Spleen (tissue), 11 donors: ENCODE measurements at regions not wholly inside any gene's neighbourhood (a gene's known extent, or its start where the extent isn't known, plus 50 kb on each side); places are given as distances from the start of the nearest gene placed in this dataset.

ENCODE experiments used
- DNase-seq: peaks from one replicate; pipeline ENCODE4 v3.0.0-alpha.2; 2020
- H3K27ac ChIP-seq, 8 donors: fragments of 200-600 bp; sonication (generic) in 7 of 8; 1 replicate in 4 of 8; 2 replicates in 4 of 8; pipeline versions ENCODE4 v1.5.0 to v1.8.0; 2016 to 2021; ENCODE audit warnings: inconsistent platforms in 4 of 8, mild to moderate bottlenecking in 4 of 8, moderate library complexity in 1 of 8
- H3K27me3 ChIP-seq, 7 donors: fragments of 200-600 bp; sonication (generic) in 6 of 7; replicated peaks in 1 of 7; 1 replicate in 4 of 7; 2 replicates in 3 of 7; pipeline versions ENCODE4 v1.5.0 to v1.8.0; 2016 to 2021; ENCODE audit warnings: inconsistent platforms in 3 of 7, mild to moderate bottlenecking in 1 of 7
- H3K36me3 ChIP-seq, 6 donors: fragments of 200-600 bp; sonication (generic) in 5 of 6; 1 replicate in 4 of 6; 2 replicates in 2 of 6; pipeline versions ENCODE4 v1.5.0 to v1.8.0; 2016 to 2021; ENCODE audit warnings: inconsistent platforms in 2 of 6
- H3K4me1 ChIP-seq, 6 donors: fragments of 200-600 bp; sonication (generic) in 5 of 6; 1 replicate in 3 of 6; 2 replicates in 3 of 6; pipeline versions ENCODE4 v1.5.0 to v1.8.0; 2016 to 2021; ENCODE audit warnings: inconsistent platforms in 3 of 6
- H3K4me3 ChIP-seq, 8 donors: fragments of 200-600 bp; sonication (generic) in 7 of 8; 1 replicate in 4 of 8; 2 replicates in 4 of 8; pipeline versions ENCODE4 v1.5.0 to v1.8.0; 2016 to 2021; ENCODE audit warnings: inconsistent platforms in 4 of 8, mild to moderate bottlenecking in 4 of 8, moderate library complexity in 2 of 8
- H3K9me3 ChIP-seq, 8 donors: fragments of 200-600 bp; sonication (generic) in 7 of 8; 1 replicate in 4 of 8; 2 replicates in 4 of 8; pipeline versions ENCODE4 v1.5.0 to v1.8.0; 2016 to 2021; ENCODE audit warnings: inconsistent platforms in 4 of 8
- CTCF ChIP-seq, 11 experiments: fragments of 200-600 bp in 7 of 11; fragments of 450-650 bp in 4 of 11; sonication (generic) in 4 of 11; IDR thresholded peaks in 8 of 11; conservative IDR thresholded peaks in 3 of 11; 1 replicate in 7 of 11; 2 replicates in 4 of 11; pipeline versions ENCODE4 v1.4.0 to v1.8.0; 2016 to 2021; ENCODE audit warnings: antibody characterized with exemption in 11 of 11, inconsistent platforms in 4 of 11, mild to moderate bottlenecking in 1 of 11
- POLR2A ChIP-seq, 3 donors: fragments of 450-650 bp; IDR thresholded peaks; one replicate each; pipeline ENCODE4 v1.5.1; 2017; ENCODE audit warnings: antibody characterized with exemption in 3 of 3, mild to moderate bottlenecking in 1 of 3
- POLR2AphosphoS5 ChIP-seq, 3 donors: sonication (generic); formaldehyde crosslinking; IDR thresholded peaks; one replicate each; pipeline ENCODE4 v1.5.1; 2017; ENCODE audit warnings: antibody characterized with exemption in 3 of 3
- WGBS, 5 donors: extraction: QIAGEN DNeasy Blood & Tissue Kit in 3 of 5; methylation state at CpG; one replicate each; pipeline versions ENCODE4 v1.1.5 to v1.1.7; 2013 to 2018; 5-methylcytosine and 5-hydroxymethylcytosine counted together
- intact Hi-C: fragments of 100-400 bp; cut with DNase I; formaldehyde crosslinking; loops from one replicate; pipeline ENCODE4 v1.15.0; 2023; ENCODE audit warnings: low total_unique reads
- donor health status: healthy with polysubstance abuse.
- donor health status: DM: no; HTN: no; CAD: no; lungs with moderate emphysema.
- donor health status: DM: no; HTN: no; CAD: no.
- donor health status: Bipolar disorder and iron deficiency.
- donor health status: healthy.
- donor health status: DM: no; HTN: no; CAD: no.
- donor health status: DM: yes; HTN: yes; CAD: no.

- Histone ChIP-seq H3K36me3 (no peaks in the 10 kb centered on the region), H3K4me3 (no peak overlapping the region), H3K9me3 (peaks cover 0 to 4% (median 0%) of the 10 kb centered on the region in 8 donors), H3K27ac (no peak overlapping the region), H3K27me3 (peaks cover 0 to 16% (median 0%) of the 10 kb centered on the region in 7 donors), H3K4me1 (no peaks in the 10 kb centered on the region)
- DNase-seq = no peak
- 65 to 76% (median 74%) methylated on average over 5 of the region's 5 CpGs for WGBS, 5 donors
- TF ChIP-seq POLR2A (IDR thresholded peaks at IDR 0.05) = no peak
- TF ChIP-seq CTCF (IDR thresholded peaks at IDR 0.05 in 8 of 11, conservative IDR thresholded peaks at IDR 0.05 in 3 of 11) = no peak
- TF ChIP-seq POLR2AphosphoS5 (IDR thresholded peaks at IDR 0.05) = no peak
- intact Hi-C loops = no loop called here
These were observed 61.1 kb upstream of the TMEM132D start for GRCh38 chr12:129964826-129965457.

GRCh38 chr12:129966146-129966995, 62.5 kb upstream of the TMEM132D start:
- Histone ChIP-seq H3K27ac (no peak overlapping the region), H3K27me3 (peaks cover 0 to 16% (median 0%) of the 10 kb centered on the region in 7 donors), H3K4me3 (no peak overlapping the region), H3K4me1 (no peaks in the 10 kb centered on the region), H3K36me3 (no peaks in the 10 kb centered on the region), H3K9me3 (peaks cover 0 to 4% (median 0%) of the 10 kb centered on the region in 8 donors)
- WGBS, 5 donors = 39 to 42% (median 40%) methylated on average over 10 of the region's 10 CpGs
- TF ChIP-seq CTCF (IDR thresholded peaks at IDR 0.05 in 8 of 11, conservative IDR thresholded peaks at IDR 0.05 in 3 of 11) (no peak), POLR2AphosphoS5 (IDR thresholded peaks at IDR 0.05) (no peak), POLR2A (IDR thresholded peaks at IDR 0.05) (no peak)
- no peak for DNase-seq
- intact Hi-C loops = no loop called here

- H3K9me3 ChIP-seq = no peaks in the 10 kb centered on the region
- DNase-seq = no peak
- TF ChIP-seq POLR2AphosphoS5 (IDR thresholded peaks at IDR 0.05) = no peak
- no peak for TF ChIP-seq POLR2A (IDR thresholded peaks at IDR 0.05)
- no peak for TF ChIP-seq CTCF (IDR thresholded peaks at IDR 0.05 in 8 of 11, conservative IDR thresholded peaks at IDR 0.05 in 3 of 11)
- H3K4me1 ChIP-seq = no peaks in the 10 kb centered on the region
- intact Hi-C loops = no loop called here
- H3K4me3 ChIP-seq = no peak overlapping the region
- 80 to 87% (median 83%) methylated on average over 7 of the region's 7 CpGs for WGBS, 5 donors
- no peaks in the 10 kb centered on the region for H3K27me3 ChIP-seq
- H3K36me3 ChIP-seq = no peaks in the 10 kb centered on the region
- no peak overlapping the region for H3K27ac ChIP-seq
These were observed 67.9 kb upstream of the TMEM132D start for GRCh38 chr12:129971721-129972120.
